Endometrium (tissue), 2 donors: ENCODE measurements at regions not wholly inside any gene's neighbourhood (a gene's known extent, or its start where the extent isn't known, plus 50 kb on each side); places are given as distances from the start of the nearest gene placed in this dataset.
"Not testable (repeated sequence)": the region's sequence is repeated elsewhere in the genome, so short reads cannot be mapped to it uniquely, and the experiment has no call there.

Source experiments
- FAIRE-seq: peaks from 2 replicates; lab custom pipeline; 2012; peaks lifted over from hg19 to GRCh38; lab: Jason Lieb, UNC
- donor health status: control.
- donor health status: control.

GRCh38 chr15:26073430-26074333 is 210.6 kb upstream of the ATP10A start:
- FAIRE-seq: no peak

GRCh38 chr15:26070095-26070532 is 207.0 kb upstream of the ATP10A start:
- no peak for FAIRE-seq

GRCh38 chr15:26069231-26069641 is 206.1 kb upstream of the ATP10A start:
- FAIRE-seq: no peak

- no peak for FAIRE-seq
Measured at GRCh38 chr15:26066896-26067295, 203.8 kb upstream of the ATP10A start.

GRCh38 chr15:26065723-26066122 is 202.6 kb upstream of the ATP10A start:
- no peak for FAIRE-seq

GRCh38 chr15:26061248-26061647 is 198.1 kb upstream of the ATP10A start:
- FAIRE-seq: no peak

GRCh38 chr15:26056766-26057165 is 193.6 kb upstream of the ATP10A start:
- FAIRE-seq: not testable (repeated sequence)

- FAIRE-seq: no peak
Measured at GRCh38 chr15:26051761-26052675, 188.9 kb upstream of the ATP10A start.

GRCh38 chr15:26050984-26051383 is 187.9 kb upstream of the ATP10A start:
- FAIRE-seq: no peak

- no peak for FAIRE-seq
Measured at GRCh38 chr15:26049900-26050657, 187.0 kb upstream of the ATP10A start.

- FAIRE-seq: no peak
Measured at GRCh38 chr15:26048669-26049068, 185.5 kb upstream of the ATP10A start.

GRCh38 chr15:26045516-26045915 is 182.4 kb upstream of the ATP10A start:
- FAIRE-seq: no peak

GRCh38 chr15:26043018-26043417 is 179.9 kb upstream of the ATP10A start:
- no peak for FAIRE-seq

- FAIRE-seq: no peak
Measured at GRCh38 chr15:26038693-26039092, 175.6 kb upstream of the ATP10A start.

GRCh38 chr15:26037369-26037768 is 174.2 kb upstream of the ATP10A start:
- FAIRE-seq: no peak

GRCh38 chr15:26033493-26033892 is 170.4 kb upstream of the ATP10A start:
- FAIRE-seq: no peak

- no peak for FAIRE-seq
Measured at GRCh38 chr15:26032162-26032846, 169.2 kb upstream of the ATP10A start.

- FAIRE-seq: not testable (repeated sequence)
Measured at GRCh38 chr15:26029586-26029985, 166.5 kb upstream of the ATP10A start.

- no peak for FAIRE-seq
Measured at GRCh38 chr15:26029146-26029545, 166.0 kb upstream of the ATP10A start.

- FAIRE-seq: no peak
Measured at GRCh38 chr15:26028086-26028740, 165.1 kb upstream of the ATP10A start.

GRCh38 chr15:26026671-26027070 is 163.5 kb upstream of the ATP10A start:
- not testable (repeated sequence) for FAIRE-seq
